Upper lobe of left lung (tissue), 6 donors: ENCODE measurements at regions not wholly inside any gene's neighbourhood (a gene's known extent, or its start where the extent isn't known, plus 50 kb on each side); places are given as distances from the start of the nearest gene placed in this dataset.

Source experiments
- ATAC-seq, 2 donors: fragments of 200-7000 bp; cut with Tn5 transposase; one replicate each; pipeline ENCODE4 v1.9.1; 2022; ENCODE audit warnings: mild to moderate bottlenecking in 2 of 2, moderate library complexity in 2 of 2; ENCODE audit not compliant: low FRiP score in 2 of 2
- DNase-seq, 2 donors: peaks; one replicate each; pipeline ENCODE4 v3.0.0-alpha.2; 2019 to 2020
- H3K27ac ChIP-seq, 4 donors: fragments of 200-600 bp; sonication (generic); one replicate each; pipeline ENCODE4 v1.5.1; 2016 to 2019
- H3K27me3 ChIP-seq, 4 donors: fragments of 200-600 bp; sonication (generic); one replicate each; pipeline ENCODE4 v1.5.1; 2017 to 2019
- H3K36me3 ChIP-seq, 4 donors: fragments of 200-600 bp; sonication (generic); one replicate each; pipeline ENCODE4 v1.5.1; 2016 to 2019
- H3K4me1 ChIP-seq, 4 donors: fragments of 200-600 bp; sonication (generic); one replicate each; pipeline ENCODE4 v1.5.1; 2018 to 2019
- H3K4me3 ChIP-seq, 4 donors: fragments of 200-600 bp; sonication (generic); one replicate each; pipeline ENCODE4 v1.5.1; 2017 to 2019; ENCODE audit warnings: mild to moderate bottlenecking in 2 of 4, moderate library complexity in 1 of 4
- H3K9me3 ChIP-seq, 4 donors: fragments of 200-600 bp; sonication (generic); one replicate each; pipeline ENCODE4 v1.5.1; 2018 to 2019
- EP300 ChIP-seq, 4 donors: sonication (generic); formaldehyde crosslinking; IDR thresholded peaks; one replicate each; pipeline ENCODE4 v1.5.1; 2017; ENCODE audit warnings: antibody characterized with exemption in 4 of 4, control low read depth in 2 of 4
- POLR2A ChIP-seq, 4 donors: fragments of 450-650 bp; IDR thresholded peaks; one replicate each; pipeline ENCODE4 v1.5.1; 2016 to 2017; ENCODE audit warnings: antibody characterized with exemption in 4 of 4, mild to moderate bottlenecking in 2 of 4
- POLR2AphosphoS5 ChIP-seq, 2 donors: sonication (generic); formaldehyde crosslinking; IDR thresholded peaks; one replicate each; pipeline ENCODE4 v1.5.1; 2017; ENCODE audit warnings: antibody characterized with exemption in 2 of 2
- WGBS, 2 donors: methylation state at CpG; one replicate each; pipeline ENCODE4 v1.1.5; 2017 to 2018; 5-methylcytosine and 5-hydroxymethylcytosine counted together
- TF ChIP-seq, protein P1 (sequence below), 6 experiments: fragments of 450-650 bp in 4 of 6; fragments of 200-600 bp in 2 of 6; sonication (generic) in 2 of 6; IDR thresholded peaks; one replicate each; pipeline ENCODE4 v1.5.1; 2016 to 2019; ENCODE audit warnings: antibody characterized with exemption in 6 of 6
- donor health status: DM: no; HTN: no; CAD: no; lungs with moderate emphysema.
- donor health status: DM: no; HTN: yes; CAD: no; lungs with severe emphysema.

DNA sequence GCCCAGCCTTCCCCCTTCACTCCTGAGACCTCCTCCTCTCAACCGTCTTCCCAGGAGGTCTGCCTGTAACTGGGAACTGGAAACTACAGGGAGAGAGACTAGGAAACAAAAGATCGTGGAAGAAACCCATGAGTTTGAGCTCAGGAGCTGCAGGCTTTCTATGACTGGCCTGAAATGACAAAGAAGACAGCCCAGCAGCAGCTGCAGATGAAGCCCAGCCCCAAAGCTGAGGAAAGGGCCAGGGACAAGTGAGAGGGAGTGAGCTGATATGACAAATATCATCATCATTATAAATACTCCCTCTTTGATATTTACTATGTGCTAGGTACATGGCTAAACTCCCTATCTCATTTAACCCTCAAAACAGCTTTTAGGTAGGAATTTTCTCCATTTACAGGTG is 142.6 kb upstream of the CTTNBP2NL start:
- no peaks in the 10 kb centered on the region for H3K4me1 ChIP-seq
- TF ChIP-seq, protein P1, sequence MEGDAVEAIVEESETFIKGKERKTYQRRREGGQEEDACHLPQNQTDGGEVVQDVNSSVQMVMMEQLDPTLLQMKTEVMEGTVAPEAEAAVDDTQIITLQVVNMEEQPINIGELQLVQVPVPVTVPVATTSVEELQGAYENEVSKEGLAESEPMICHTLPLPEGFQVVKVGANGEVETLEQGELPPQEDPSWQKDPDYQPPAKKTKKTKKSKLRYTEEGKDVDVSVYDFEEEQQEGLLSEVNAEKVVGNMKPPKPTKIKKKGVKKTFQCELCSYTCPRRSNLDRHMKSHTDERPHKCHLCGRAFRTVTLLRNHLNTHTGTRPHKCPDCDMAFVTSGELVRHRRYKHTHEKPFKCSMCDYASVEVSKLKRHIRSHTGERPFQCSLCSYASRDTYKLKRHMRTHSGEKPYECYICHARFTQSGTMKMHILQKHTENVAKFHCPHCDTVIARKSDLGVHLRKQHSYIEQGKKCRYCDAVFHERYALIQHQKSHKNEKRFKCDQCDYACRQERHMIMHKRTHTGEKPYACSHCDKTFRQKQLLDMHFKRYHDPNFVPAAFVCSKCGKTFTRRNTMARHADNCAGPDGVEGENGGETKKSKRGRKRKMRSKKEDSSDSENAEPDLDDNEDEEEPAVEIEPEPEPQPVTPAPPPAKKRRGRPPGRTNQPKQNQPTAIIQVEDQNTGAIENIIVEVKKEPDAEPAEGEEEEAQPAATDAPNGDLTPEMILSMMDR (IDR thresholded peaks at IDR 0.05) = no peak
- no peak for TF ChIP-seq POLR2A (IDR thresholded peaks at IDR 0.05)
- no peak for TF ChIP-seq EP300 (IDR thresholded peaks at IDR 0.05)
- TF ChIP-seq POLR2AphosphoS5 (IDR thresholded peaks at IDR 0.05) = no peak
- H3K27ac ChIP-seq = no peak overlapping the region
- no peaks in the 10 kb centered on the region for H3K9me3 ChIP-seq
- H3K4me3 ChIP-seq = no peak overlapping the region
- no peak for ATAC-seq
- H3K36me3 ChIP-seq = no peaks in the 10 kb centered on the region
- DNase-seq = no peak
- 31 to 47% methylated on average over 2 of the region's 2 CpGs for WGBS, 2 donors
- no peaks in the 10 kb centered on the region for H3K27me3 ChIP-seq

GRCh38 chr1:112255080-112255479 is 140.9 kb upstream of the CTTNBP2NL start:
- Histone ChIP-seq H3K4me1 (no peaks in the 10 kb centered on the region), H3K4me3 (no peak overlapping the region), H3K27me3 (no peaks in the 10 kb centered on the region), H3K9me3 (no peaks in the 10 kb centered on the region), H3K36me3 (no peaks in the 10 kb centered on the region), H3K27ac (no peak overlapping the region)
- ATAC-seq (no peak), DNase-seq (no peak)
- WGBS, 2 donors = 67 to 95% methylated on average over 1 of the region's 1 CpG
- TF ChIP-seq POLR2A (IDR thresholded peaks at IDR 0.05) (no peak), POLR2AphosphoS5 (IDR thresholded peaks at IDR 0.05) (no peak)
- TF ChIP-seq, protein P1 (IDR thresholded peaks at IDR 0.05) = no peak

- Histone ChIP-seq H3K27ac (no peak overlapping the region), H3K4me3 (no peak overlapping the region), H3K9me3 (no peaks in the 10 kb centered on the region), H3K4me1 (no peaks in the 10 kb centered on the region), H3K27me3 (no peaks in the 10 kb centered on the region), H3K36me3 (no peaks in the 10 kb centered on the region)
- DNase-seq (no peak), ATAC-seq (peak in 1 of 2 donors; percentile 32)
- WGBS, 2 donors = 67 to 88% methylated on average over 1 of the region's 1 CpG
- TF ChIP-seq, protein P1 (IDR thresholded peaks at IDR 0.05) = no peak
- no peak for TF ChIP-seq POLR2AphosphoS5 (IDR thresholded peaks at IDR 0.05)
- TF ChIP-seq EP300 (IDR thresholded peaks at IDR 0.05) = no peak
- no peak for TF ChIP-seq POLR2A (IDR thresholded peaks at IDR 0.05)
These were observed 139.6 kb upstream of the CTTNBP2NL start for GRCh38 chr1:112256411-112256810.

- no peaks in the 10 kb centered on the region for H3K36me3 ChIP-seq
- 77 to 81% methylated on average over 7 of the region's 7 CpGs for WGBS, 2 donors
- H3K4me1 ChIP-seq = no peaks in the 10 kb centered on the region
- no peaks in the 10 kb centered on the region for H3K9me3 ChIP-seq
- TF ChIP-seq, protein P1 (IDR thresholded peaks at IDR 0.05) = no peak
- no peak for TF ChIP-seq EP300 (IDR thresholded peaks at IDR 0.05)
- TF ChIP-seq POLR2AphosphoS5 (IDR thresholded peaks at IDR 0.05) = no peak
- no peak for TF ChIP-seq POLR2A (IDR thresholded peaks at IDR 0.05)
- ATAC-seq (no peak), DNase-seq (no peak)
- no peak overlapping the region for H3K4me3 ChIP-seq
- H3K27me3 ChIP-seq = no peaks in the 10 kb centered on the region
- no peak overlapping the region for H3K27ac ChIP-seq
These were observed 138.8 kb upstream of the CTTNBP2NL start for GRCh38 chr1:112257043-112257835.

- DNase-seq (no peak), ATAC-seq (no peak)
- no peaks in the 10 kb centered on the region for H3K9me3 ChIP-seq
- 89 to 100% methylated on average over 1 of the region's 1 CpG for WGBS, 2 donors
- H3K36me3 ChIP-seq = no peaks in the 10 kb centered on the region
- peaks cover 0 to 6% (median 2%) of the 10 kb centered on the region in 4 donors for H3K4me1 ChIP-seq
- H3K27me3 ChIP-seq = no peaks in the 10 kb centered on the region
- H3K4me3 ChIP-seq = no peak overlapping the region
- no peak for TF ChIP-seq POLR2AphosphoS5 (IDR thresholded peaks at IDR 0.05)
- TF ChIP-seq, protein P1 (IDR thresholded peaks at IDR 0.05) = no peak
- TF ChIP-seq EP300 (IDR thresholded peaks at IDR 0.05) = no peak
- no peak for TF ChIP-seq POLR2A (IDR thresholded peaks at IDR 0.05)
- H3K27ac ChIP-seq = no peak overlapping the region
These were observed 135.3 kb upstream of the CTTNBP2NL start for GRCh38 chr1:112260699-112261098.
